Retinal pigment epithelial cell (primary cell): ENCODE measurements at regions not wholly inside any gene's neighbourhood (a gene's known extent, or its start where the extent isn't known, plus 50 kb on each side); places are given as distances from the start of the nearest gene placed in this dataset.
A peak's percentile ranks its signal among the peaks of the same experiment; 100 is the strongest.

Source experiments
- DNase-seq: peaks from one replicate; pipeline ENCODE4 v3.0.0-alpha.2; 2010; ENCODE audit warnings: low read depth
- H3K4me3 ChIP-seq: 2 replicates; pipeline ENCODE4 v1.5.1; 2011; ENCODE audit warnings: mild to moderate bottlenecking, low read length, control low read depth, moderate library complexity
- CTCF ChIP-seq: conservative IDR thresholded peaks from 2 replicates; pipeline ENCODE4 v1.5.1; 2011; ENCODE audit warnings: low read depth, low read length, control low read depth, inconsistent platforms

- no peak for DNase-seq
- no peak overlapping the region for H3K4me3 ChIP-seq
- TF ChIP-seq CTCF: no peak
Measured at GRCh38 chr5:176711883-176712282, 64.6 kb downstream of the TSPAN17 start.

GRCh38 chr5:176712546-176713304 lies 65.4 kb downstream of the TSPAN17 start:
- DNase-seq: no peak
- TF ChIP-seq CTCF: no peak
- H3K4me3 ChIP-seq: no peak overlapping the region

GRCh38 chr5:176713409-176713808 lies 66.1 kb downstream of the TSPAN17 start:
- no peak overlapping the region for H3K4me3 ChIP-seq
- no peak for DNase-seq
- no peak for TF ChIP-seq CTCF

DNA sequence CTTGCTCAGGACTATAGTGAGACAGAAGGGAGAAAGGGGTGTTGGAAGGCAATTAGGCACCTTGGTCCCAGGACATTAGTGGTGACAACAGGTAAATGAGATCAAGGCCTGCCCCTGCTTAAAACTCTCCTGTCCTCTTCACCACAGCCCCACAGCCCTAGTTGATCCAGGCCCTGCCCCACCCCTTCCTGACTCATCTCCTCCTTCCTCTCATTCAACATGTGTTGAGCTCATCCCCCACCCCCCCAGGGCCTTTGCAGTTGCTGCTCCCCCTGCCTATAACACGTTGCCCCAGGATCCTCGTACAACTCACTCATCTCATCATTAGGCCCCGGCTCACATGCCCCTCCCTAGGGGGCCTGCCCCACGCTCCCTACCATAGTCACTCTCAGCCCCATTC lies 66.8 kb downstream of the TSPAN17 start:
- TF ChIP-seq CTCF: no peak
- H3K4me3 ChIP-seq: no peak overlapping the region
- no peak for DNase-seq

- peak; percentile 2 for DNase-seq
- TF ChIP-seq CTCF: no peak
- no peak overlapping the region for H3K4me3 ChIP-seq
Measured at GRCh38 chr5:176716320-176716719, 69.0 kb downstream of the TSPAN17 start.

DNA sequence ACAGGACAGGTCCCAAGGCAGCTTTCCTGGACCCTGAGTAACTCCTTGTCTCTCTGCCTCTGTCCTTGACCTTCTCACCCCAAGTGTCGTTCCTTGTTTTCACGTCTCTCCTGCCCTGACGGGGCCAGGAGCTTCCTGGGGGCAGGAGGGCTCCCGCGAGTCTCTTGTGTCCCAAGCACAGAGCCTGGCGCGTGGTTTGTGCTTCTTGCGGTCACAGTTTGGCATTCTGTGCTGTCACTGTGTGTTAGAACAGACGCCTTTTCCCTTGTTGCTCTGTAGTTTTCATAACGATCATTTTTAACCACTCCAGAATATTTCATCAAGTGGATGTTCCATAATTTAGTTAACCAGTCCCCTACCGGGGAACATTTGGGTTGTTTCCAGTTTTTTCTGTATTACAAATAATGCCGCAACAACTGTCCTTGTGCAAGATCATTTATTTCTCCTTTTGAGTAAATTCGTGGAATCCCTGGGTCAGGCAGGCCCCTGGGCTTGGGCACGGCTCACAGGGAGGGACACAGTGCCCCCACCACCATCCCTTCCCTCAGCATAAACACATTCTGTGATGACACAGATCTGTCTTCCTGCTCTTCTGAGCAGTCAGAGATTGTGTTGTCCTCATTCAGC lies 71.9 kb downstream of the TSPAN17 start:
- no peak overlapping the region for H3K4me3 ChIP-seq
- TF ChIP-seq CTCF: no peak
- no peak for DNase-seq

GRCh38 chr5:176721509-176721908 lies 74.2 kb downstream of the TSPAN17 start:
- no peak overlapping the region for H3K4me3 ChIP-seq
- no peak for TF ChIP-seq CTCF

More at GRCh38 chr5:176721509-176721908, 74.2 kb downstream of the TSPAN17 start:
- no peak for DNase-seq
